PC-9 (cell line): ENCODE measurements at regions not wholly inside any gene's neighbourhood (a gene's known extent, or its start where the extent isn't known, plus 50 kb on each side); places are given as distances from the start of the nearest gene placed in this dataset.

Experiments used
- EZH2 ChIP-seq: fragments of 200-600 bp; sonication (generic); IDR thresholded peaks from 2 replicates; pipeline ENCODE4 v1.8.0; 2017; ENCODE audit warnings: antibody characterized with exemption, low read depth
- TF ChIP-seq, protein P1 (sequence below): fragments of 200-600 bp; sonication (generic); conservative IDR thresholded peaks from 2 replicates; pipeline ENCODE4 v1.6.1; 2017; ENCODE audit warnings: mixed run types, antibody characterized with exemption, mild to moderate bottlenecking, moderate library complexity

DNA sequence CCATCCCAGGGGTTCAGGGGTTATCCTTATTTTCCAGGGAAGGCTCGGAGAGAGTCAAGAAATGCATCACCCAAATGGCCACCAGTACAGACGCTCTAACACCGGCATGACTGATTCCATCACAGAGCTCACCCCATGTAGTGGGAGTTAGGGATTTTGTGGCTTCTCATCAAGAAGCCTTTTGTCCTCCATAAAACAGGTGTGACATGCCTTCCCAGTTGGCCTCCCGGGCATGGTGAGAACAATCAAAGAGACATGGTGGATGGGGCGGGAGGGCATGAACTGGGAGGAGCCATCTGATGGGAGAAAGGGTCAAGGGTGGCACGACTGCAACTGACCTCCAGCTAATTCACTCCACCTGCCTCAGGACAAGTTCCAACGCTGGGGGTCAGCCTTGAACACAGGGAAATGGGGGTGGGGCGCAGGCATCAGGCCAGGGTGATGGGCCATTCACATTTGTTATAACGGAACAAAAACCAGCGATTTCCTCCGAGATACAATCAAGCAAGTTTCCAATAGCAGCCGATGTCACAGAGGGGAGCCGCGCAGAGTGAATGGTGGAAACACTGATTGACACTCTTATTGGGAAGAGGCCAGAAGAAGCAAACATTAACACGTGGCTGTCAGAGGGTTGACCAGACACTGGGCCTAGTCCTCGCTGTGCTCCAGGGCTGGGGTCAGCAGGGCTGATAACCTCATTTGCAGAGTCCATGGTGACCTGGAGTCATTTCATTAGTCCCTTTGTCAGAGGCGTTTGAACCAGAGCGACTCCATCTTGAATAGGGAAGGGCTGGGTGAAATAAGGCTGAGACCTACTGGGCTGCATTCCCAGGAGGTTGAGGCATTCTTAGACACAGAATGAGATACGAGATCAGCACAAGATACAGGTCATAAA lies 80.5 kb upstream of the HPCAL1 start:
- TF ChIP-seq, protein P1, sequence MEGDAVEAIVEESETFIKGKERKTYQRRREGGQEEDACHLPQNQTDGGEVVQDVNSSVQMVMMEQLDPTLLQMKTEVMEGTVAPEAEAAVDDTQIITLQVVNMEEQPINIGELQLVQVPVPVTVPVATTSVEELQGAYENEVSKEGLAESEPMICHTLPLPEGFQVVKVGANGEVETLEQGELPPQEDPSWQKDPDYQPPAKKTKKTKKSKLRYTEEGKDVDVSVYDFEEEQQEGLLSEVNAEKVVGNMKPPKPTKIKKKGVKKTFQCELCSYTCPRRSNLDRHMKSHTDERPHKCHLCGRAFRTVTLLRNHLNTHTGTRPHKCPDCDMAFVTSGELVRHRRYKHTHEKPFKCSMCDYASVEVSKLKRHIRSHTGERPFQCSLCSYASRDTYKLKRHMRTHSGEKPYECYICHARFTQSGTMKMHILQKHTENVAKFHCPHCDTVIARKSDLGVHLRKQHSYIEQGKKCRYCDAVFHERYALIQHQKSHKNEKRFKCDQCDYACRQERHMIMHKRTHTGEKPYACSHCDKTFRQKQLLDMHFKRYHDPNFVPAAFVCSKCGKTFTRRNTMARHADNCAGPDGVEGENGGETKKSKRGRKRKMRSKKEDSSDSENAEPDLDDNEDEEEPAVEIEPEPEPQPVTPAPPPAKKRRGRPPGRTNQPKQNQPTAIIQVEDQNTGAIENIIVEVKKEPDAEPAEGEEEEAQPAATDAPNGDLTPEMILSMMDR: no peak
- TF ChIP-seq EZH2: no peak
